ENCODE measurements at regions not wholly inside any gene's neighbourhood (a gene's known extent, or its start where the extent isn't known, plus 50 kb on each side); places are given as distances from the start of the nearest gene placed in this dataset.

- Histone ChIP-seq H3K4me1 (ENCODE audit: control insufficient read depth, insufficient read depth, low read length) (peaks cover 2% of the 10 kb centered on the region), H3K9me3 (ENCODE audit: control insufficient read depth, low read length) (no peaks in the 10 kb centered on the region), H3K4me3 (ENCODE audit: low read length) (no peak overlapping the region), H3K27me3 (ENCODE audit: control insufficient read depth, insufficient read depth) (no peaks in the 10 kb centered on the region), H3K27ac (ENCODE audit: low read length) (no peak overlapping the region)
- intact Hi-C loops (cut with DNase I) = no loop called here
- ATAC-seq (no peak), DNase-seq (no peak)
- WGBS = 54% methylated on average over 3 of the region's 3 CpGs
These were observed 81.9 kb downstream of the ATP1A1 start for GRCh38 chr1:116454940-116455339.

GRCh38 chr1:116455509-116455908 is 82.5 kb downstream of the ATP1A1 start:
- H3K9me3 ChIP-seq (ENCODE audit: control insufficient read depth, low read length) = no peaks in the 10 kb centered on the region
- peaks cover 2% of the 10 kb centered on the region for H3K4me1 ChIP-seq (ENCODE audit: control insufficient read depth, insufficient read depth, low read length)
- no peak overlapping the region for H3K27ac ChIP-seq (ENCODE audit: low read length)
- ATAC-seq = no peak
- DNase-seq = no peak
- H3K4me3 ChIP-seq (ENCODE audit: low read length) = no peak overlapping the region
- intact Hi-C loops (cut with DNase I) = no loop called here
- H3K27me3 ChIP-seq (ENCODE audit: control insufficient read depth, insufficient read depth) = no peaks in the 10 kb centered on the region
- WGBS = 94% methylated on average over 3 of the region's 3 CpGs

- Histone ChIP-seq H3K27ac (ENCODE audit: low read length) (no peak overlapping the region), H3K9me3 (ENCODE audit: control insufficient read depth, low read length) (no peaks in the 10 kb centered on the region), H3K27me3 (ENCODE audit: control insufficient read depth, insufficient read depth) (no peaks in the 10 kb centered on the region), H3K4me3 (ENCODE audit: low read length) (no peak overlapping the region), H3K4me1 (ENCODE audit: control insufficient read depth, insufficient read depth, low read length) (peaks cover 2% of the 10 kb centered on the region)
- ATAC-seq (peak in 1 of 2 donors; percentile 62), DNase-seq (no peak)
- 65% methylated on average over 7 of the region's 7 CpGs for WGBS
- intact Hi-C loops (cut with DNase I) = no loop called here
These were observed 85.0 kb downstream of the ATP1A1 start for GRCh38 chr1:116457946-116458604.

GRCh38 chr1:116458695-116459094 is 85.7 kb downstream of the ATP1A1 start:
- intact Hi-C loops (cut with DNase I) = no loop called here
- no peak for ATAC-seq
- Histone ChIP-seq H3K27ac (ENCODE audit: low read length) (no peak overlapping the region), H3K9me3 (ENCODE audit: control insufficient read depth, low read length) (no peaks in the 10 kb centered on the region), H3K4me1 (ENCODE audit: control insufficient read depth, insufficient read depth, low read length) (peaks cover 2% of the 10 kb centered on the region), H3K27me3 (ENCODE audit: control insufficient read depth, insufficient read depth) (no peaks in the 10 kb centered on the region), H3K4me3 (ENCODE audit: low read length) (no peak overlapping the region)
- DNase-seq = no peak
- 80% methylated on average over 7 of the region's 7 CpGs for WGBS

GRCh38 chr1:116460261-116460660 is 87.2 kb downstream of the ATP1A1 start:
- no peak overlapping the region for H3K4me3 ChIP-seq (ENCODE audit: low read length)
- H3K27me3 ChIP-seq (ENCODE audit: control insufficient read depth, insufficient read depth) = no peaks in the 10 kb centered on the region
- intact Hi-C loops (cut with DNase I) = no loop called here
- H3K9me3 ChIP-seq (ENCODE audit: control insufficient read depth, low read length) = no peaks in the 10 kb centered on the region
- ATAC-seq (no peak), DNase-seq (no peak)
- H3K4me1 ChIP-seq (ENCODE audit: control insufficient read depth, insufficient read depth, low read length) = peaks cover 2% of the 10 kb centered on the region
- H3K27ac ChIP-seq (ENCODE audit: low read length) = no peak overlapping the region
- 30% methylated on average over 1 of the region's 1 CpG for WGBS

- no peaks in the 10 kb centered on the region for H3K9me3 ChIP-seq (ENCODE audit: control insufficient read depth, low read length)
- H3K4me1 ChIP-seq (ENCODE audit: control insufficient read depth, insufficient read depth, low read length) = peaks cover 2% of the 10 kb centered on the region
- ATAC-seq (no peak), DNase-seq (no peak)
- H3K4me3 ChIP-seq (ENCODE audit: low read length) = no peak overlapping the region
- intact Hi-C loops (cut with DNase I) = no loop called here
- H3K27me3 ChIP-seq (ENCODE audit: control insufficient read depth, insufficient read depth) = no peaks in the 10 kb centered on the region
- no peak overlapping the region for H3K27ac ChIP-seq (ENCODE audit: low read length)
- 90% methylated on average over 5 of the region's 5 CpGs for WGBS
These were observed 87.8 kb downstream of the ATP1A1 start for GRCh38 chr1:116460783-116461376.

GRCh38 chr1:116461723-116462122 is 88.7 kb downstream of the ATP1A1 start:
- Histone ChIP-seq H3K27me3 (ENCODE audit: control insufficient read depth, insufficient read depth) (no peaks in the 10 kb centered on the region), H3K4me1 (ENCODE audit: control insufficient read depth, insufficient read depth, low read length) (peaks cover 2% of the 10 kb centered on the region), H3K9me3 (ENCODE audit: control insufficient read depth, low read length) (no peaks in the 10 kb centered on the region), H3K4me3 (ENCODE audit: low read length) (no peak overlapping the region), H3K27ac (ENCODE audit: low read length) (no peak overlapping the region)
- 96% methylated on average over 5 of the region's 5 CpGs for WGBS
- no peak for DNase-seq
- intact Hi-C loops (cut with DNase I) = no loop called here
- ATAC-seq = no peak

- 81% methylated on average over 4 of the region's 4 CpGs for WGBS
- H3K27me3 ChIP-seq (ENCODE audit: control insufficient read depth, insufficient read depth) = no peaks in the 10 kb centered on the region
- H3K9me3 ChIP-seq (ENCODE audit: control insufficient read depth, low read length) = no peaks in the 10 kb centered on the region
- H3K4me1 ChIP-seq (ENCODE audit: control insufficient read depth, insufficient read depth, low read length) = peaks cover 2% of the 10 kb centered on the region
- no peak overlapping the region for H3K27ac ChIP-seq (ENCODE audit: low read length)
- no peak for ATAC-seq
- no peak overlapping the region for H3K4me3 ChIP-seq (ENCODE audit: low read length)
- intact Hi-C loops (cut with DNase I) = no loop called here
- no peak for DNase-seq
These were observed 89.7 kb downstream of the ATP1A1 start for GRCh38 chr1:116462722-116463121.

GRCh38 chr1:116463730-116464129 is 90.7 kb downstream of the ATP1A1 start:
- Histone ChIP-seq H3K4me3 (ENCODE audit: low read length) (no peak overlapping the region), H3K4me1 (ENCODE audit: control insufficient read depth, insufficient read depth, low read length) (no peaks in the 10 kb centered on the region), H3K9me3 (ENCODE audit: control insufficient read depth, low read length) (no peaks in the 10 kb centered on the region), H3K27ac (ENCODE audit: low read length) (no peak overlapping the region), H3K27me3 (ENCODE audit: control insufficient read depth, insufficient read depth) (no peaks in the 10 kb centered on the region)
- intact Hi-C loops (cut with DNase I) = no loop called here
- DNase-seq (no peak), ATAC-seq (no peak)
- WGBS = 68% methylated on average over 6 of the region's 6 CpGs

All from right cardiac atrium (tissue), 5 donors.